IPS-15b (cell line): ENCODE measurements at regions not wholly inside any gene's neighbourhood (a gene's known extent, or its start where the extent isn't known, plus 50 kb on each side); places are given as distances from the start of the nearest gene placed in this dataset.

ENCODE experiments used
- H3K27me3 ChIP-seq: one replicate; pipeline ENCODE4 v1.6.1; 2013; ENCODE audit warnings: low read length; ENCODE audit not compliant: control insufficient read depth, insufficient read depth
- H3K36me3 ChIP-seq: one replicate; pipeline ENCODE4 v1.6.1; 2013; ENCODE audit warnings: low read length; ENCODE audit not compliant: control insufficient read depth, insufficient read depth
- H3K4me1 ChIP-seq: one replicate; pipeline ENCODE4 v1.6.1; 2013; ENCODE audit warnings: mild to moderate bottlenecking, low read length; ENCODE audit not compliant: control insufficient read depth, insufficient read depth
- H3K4me3 ChIP-seq: one replicate; pipeline ENCODE4 v1.5.1; 2013; ENCODE audit warnings: low read depth, low read length
- H3K9ac ChIP-seq: one replicate; pipeline ENCODE4 v1.6.1; 2013; ENCODE audit warnings: low read depth, mild to moderate bottlenecking, low read length
- H3K9me3 ChIP-seq: one replicate; pipeline ENCODE4 v1.6.1; 2013; ENCODE audit warnings: mild to moderate bottlenecking, low read length; ENCODE audit not compliant: control insufficient read depth, insufficient read depth

- Histone ChIP-seq H3K4me3 (no peak overlapping the region), H3K4me1 (no peaks in the 10 kb centered on the region), H3K36me3 (no peaks in the 10 kb centered on the region), H3K9ac (no peak overlapping the region), H3K9me3 (no peaks in the 10 kb centered on the region), H3K27me3 (no peaks in the 10 kb centered on the region)
Observed at GRCh38 chr5:68872088-68872839, 221.6 kb upstream of the SLC30A5 start.

- H3K9ac ChIP-seq, result no peak overlapping the region
- H3K9me3 ChIP-seq, result no peaks in the 10 kb centered on the region
- H3K36me3 ChIP-seq, result no peaks in the 10 kb centered on the region
- H3K4me3 ChIP-seq, result no peak overlapping the region
- no peaks in the 10 kb centered on the region for H3K27me3 ChIP-seq
- no peaks in the 10 kb centered on the region for H3K4me1 ChIP-seq
Observed at GRCh38 chr5:68873198-68873597, 220.6 kb upstream of the SLC30A5 start.

DNA sequence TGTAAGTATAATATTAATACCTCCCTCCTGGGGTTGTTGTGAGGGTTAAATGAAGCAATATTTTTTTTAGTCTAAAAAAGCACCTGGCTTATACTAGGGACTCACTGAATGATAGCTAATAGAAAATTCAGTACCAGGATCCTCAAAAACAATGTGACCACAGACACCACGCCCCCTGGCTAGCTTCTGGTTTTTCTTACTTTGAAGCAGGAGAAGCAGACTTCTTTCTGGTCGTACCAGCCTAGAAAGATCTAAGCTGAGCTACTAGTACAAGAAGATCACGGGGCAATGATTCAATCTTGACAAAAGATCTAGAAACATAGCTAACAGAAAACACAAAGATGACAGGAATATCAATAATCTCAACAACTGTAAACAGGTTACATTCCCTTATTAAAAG lies 218.5 kb upstream of the SLC30A5 start:
- Histone ChIP-seq H3K4me1 (no peaks in the 10 kb centered on the region), H3K9ac (no peak overlapping the region), H3K36me3 (no peaks in the 10 kb centered on the region), H3K4me3 (no peak overlapping the region), H3K27me3 (no peaks in the 10 kb centered on the region), H3K9me3 (no peaks in the 10 kb centered on the region)

GRCh38 chr5:68883436-68883835 lies 210.4 kb upstream of the SLC30A5 start:
- no peaks in the 10 kb centered on the region for H3K4me1 ChIP-seq
- H3K36me3 ChIP-seq, result no peaks in the 10 kb centered on the region
- no peaks in the 10 kb centered on the region for H3K27me3 ChIP-seq
- no peak overlapping the region for H3K9ac ChIP-seq
- no peaks in the 10 kb centered on the region for H3K9me3 ChIP-seq
- H3K4me3 ChIP-seq, result no peak overlapping the region

GRCh38 chr5:68884144-68884754 lies 209.6 kb upstream of the SLC30A5 start:
- Histone ChIP-seq H3K27me3 (no peaks in the 10 kb centered on the region), H3K4me1 (no peaks in the 10 kb centered on the region), H3K36me3 (no peaks in the 10 kb centered on the region), H3K9me3 (no peaks in the 10 kb centered on the region), H3K4me3 (no peak overlapping the region), H3K9ac (no peak overlapping the region)

GRCh38 chr5:68884883-68885282 lies 208.9 kb upstream of the SLC30A5 start:
- H3K27me3 ChIP-seq, result no peaks in the 10 kb centered on the region
- no peak overlapping the region for H3K9ac ChIP-seq
- no peak overlapping the region for H3K4me3 ChIP-seq
- no peaks in the 10 kb centered on the region for H3K9me3 ChIP-seq
- no peaks in the 10 kb centered on the region for H3K36me3 ChIP-seq
- no peaks in the 10 kb centered on the region for H3K4me1 ChIP-seq

GRCh38 chr5:68886814-68887213 lies 207.0 kb upstream of the SLC30A5 start:
- H3K36me3 ChIP-seq, result no peaks in the 10 kb centered on the region
- no peaks in the 10 kb centered on the region for H3K4me1 ChIP-seq
- no peaks in the 10 kb centered on the region for H3K9me3 ChIP-seq
- no peak overlapping the region for H3K9ac ChIP-seq
- H3K27me3 ChIP-seq, result no peaks in the 10 kb centered on the region
- H3K4me3 ChIP-seq, result no peak overlapping the region

- H3K27me3 ChIP-seq, result no peaks in the 10 kb centered on the region
- no peaks in the 10 kb centered on the region for H3K4me1 ChIP-seq
- no peak overlapping the region for H3K9ac ChIP-seq
- no peaks in the 10 kb centered on the region for H3K9me3 ChIP-seq
- H3K4me3 ChIP-seq, result no peak overlapping the region
- no peaks in the 10 kb centered on the region for H3K36me3 ChIP-seq
Observed at GRCh38 chr5:68891718-68892117, 202.1 kb upstream of the SLC30A5 start.

DNA sequence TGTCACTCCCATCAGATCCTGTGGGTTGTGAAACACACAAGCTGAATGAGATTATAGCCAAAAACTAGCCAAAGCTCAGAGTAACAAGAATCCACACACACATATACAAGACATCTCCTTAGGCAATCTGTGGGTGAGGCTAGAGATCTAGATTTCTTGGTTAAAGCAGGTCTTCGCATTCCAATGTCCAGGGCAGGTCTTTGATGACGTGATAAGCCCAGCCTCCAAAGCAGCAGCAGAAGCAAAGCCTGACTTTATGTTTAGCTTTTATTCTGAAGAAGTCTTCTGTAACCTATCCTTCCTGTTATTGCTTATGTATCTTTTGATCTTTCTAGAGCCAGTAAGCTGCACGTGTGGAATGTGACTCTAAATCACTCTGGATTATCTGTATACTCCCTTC lies 199.1 kb upstream of the SLC30A5 start:
- Histone ChIP-seq H3K4me3 (no peak overlapping the region), H3K27me3 (no peaks in the 10 kb centered on the region), H3K36me3 (no peaks in the 10 kb centered on the region), H3K4me1 (peaks cover 9% of the 10 kb centered on the region), H3K9me3 (no peaks in the 10 kb centered on the region), H3K9ac (no peak overlapping the region)

DNA sequence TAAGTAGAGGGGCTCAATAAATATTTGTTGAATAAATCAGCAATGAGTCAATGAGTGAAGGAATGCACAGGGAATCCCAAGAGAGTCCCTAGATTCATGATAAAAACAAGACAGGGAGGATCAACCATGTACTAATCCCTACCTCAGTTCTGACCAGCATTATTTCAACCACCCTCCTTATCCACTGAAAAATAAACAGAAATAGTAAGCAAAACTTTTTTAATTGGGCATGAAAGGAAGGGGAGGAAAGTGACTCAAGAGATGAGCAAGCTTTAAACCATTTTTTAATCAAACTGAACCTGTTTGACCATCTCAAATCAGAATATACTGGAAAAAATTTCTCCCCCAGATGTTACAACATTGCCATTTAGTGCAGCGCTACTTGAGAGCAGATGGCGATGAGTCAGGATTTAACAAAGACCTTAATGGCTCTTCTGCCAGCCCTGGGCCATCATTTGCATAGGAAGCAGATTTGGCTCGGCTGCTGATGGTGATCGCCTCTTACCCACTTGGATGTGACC lies 194.8 kb upstream of the SLC30A5 start:
- H3K9ac ChIP-seq, result no peak overlapping the region
- H3K27me3 ChIP-seq, result no peaks in the 10 kb centered on the region
- H3K36me3 ChIP-seq, result no peaks in the 10 kb centered on the region
- no peak overlapping the region for H3K4me3 ChIP-seq
- peaks cover 12% of the 10 kb centered on the region for H3K4me1 ChIP-seq
- H3K9me3 ChIP-seq, result no peaks in the 10 kb centered on the region

DNA sequence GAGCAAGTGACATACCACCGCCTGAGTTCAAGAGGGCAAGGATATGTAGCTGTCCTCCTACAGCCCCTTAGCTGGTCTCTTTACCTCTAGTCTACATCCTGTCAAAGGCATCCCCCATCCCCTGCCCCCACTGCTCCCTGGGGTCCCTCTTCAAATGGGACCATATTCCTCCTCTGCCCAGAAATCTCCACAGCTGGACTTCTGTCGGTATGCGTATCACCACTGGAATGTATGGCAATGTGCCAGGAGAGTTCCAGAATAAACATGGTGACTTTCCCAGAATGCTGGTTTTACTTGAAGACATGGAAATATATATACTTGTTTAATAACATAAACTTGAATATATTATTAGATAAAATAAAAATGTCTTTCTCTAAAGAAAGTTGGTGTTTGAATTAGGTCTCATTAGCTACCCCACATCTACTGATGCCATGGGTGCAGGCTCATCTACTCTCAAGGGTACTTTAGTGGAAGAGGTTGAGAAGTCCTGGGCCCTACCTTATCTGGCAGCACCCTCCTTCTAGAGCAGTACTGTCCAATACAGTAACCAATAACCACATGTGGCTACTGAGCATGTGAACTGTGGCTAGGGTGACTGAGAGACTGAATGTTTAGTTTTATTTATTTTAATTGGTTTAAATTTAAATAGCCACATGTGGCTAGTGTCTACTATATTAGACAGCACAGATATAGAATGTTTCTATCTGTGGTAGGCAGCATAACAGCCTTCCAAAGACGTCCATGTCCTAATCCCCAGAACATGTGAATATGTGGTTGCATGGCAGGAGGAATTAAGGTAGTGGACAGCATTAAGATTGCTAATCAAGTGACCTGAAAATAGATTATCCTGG lies 181.7 kb upstream of the SLC30A5 start:
- no peaks in the 10 kb centered on the region for H3K36me3 ChIP-seq
- no peaks in the 10 kb centered on the region for H3K27me3 ChIP-seq
- H3K4me3 ChIP-seq, result no peak overlapping the region
- no peaks in the 10 kb centered on the region for H3K9me3 ChIP-seq
- no peaks in the 10 kb centered on the region for H3K4me1 ChIP-seq
- H3K9ac ChIP-seq, result no peak overlapping the region
